WERI-Rb-1 (cell line): ENCODE measurements at regions not wholly inside any gene's neighbourhood (a gene's known extent, or its start where the extent isn't known, plus 50 kb on each side); places are given as distances from the start of the nearest gene placed in this dataset.
A peak's percentile ranks its signal among the peaks of the same experiment; 100 is the strongest.

Source experiments
- DNase-seq: peaks from one replicate; pipeline ENCODE4 v3.0.0-alpha.2; 2020
- H3K27ac ChIP-seq: fragments of 250-450 bp; sonication (Bioruptor Pico); 2 replicates; pipeline ENCODE4 v1.5.1; 2020; ENCODE audit warnings: mild to moderate bottlenecking, moderate library complexity
- H3K27me3 ChIP-seq: fragments of 250-450 bp; sonication (Bioruptor Pico); 2 replicates; pipeline ENCODE4 v1.5.1; 2021; ENCODE audit warnings: mild to moderate bottlenecking, low read depth, moderate library complexity; ENCODE audit not compliant: insufficient read depth, severe bottlenecking
- H3K36me3 ChIP-seq: fragments of 250-450 bp; sonication (Bioruptor Pico); 2 replicates; pipeline ENCODE4 v1.5.1; 2020; ENCODE audit warnings: mild to moderate bottlenecking, moderate library complexity
- H3K4me3 ChIP-seq: 2 replicates; pipeline ENCODE4 v1.5.1; 2011; ENCODE audit warnings: low read depth, mild to moderate bottlenecking, control low read depth, low read length
- H3K9me3 ChIP-seq: fragments of 250-450 bp; sonication (Bioruptor Pico); 2 replicates; pipeline ENCODE4 v1.5.1; 2021; ENCODE audit warnings: mild to moderate bottlenecking, moderate library complexity; ENCODE audit not compliant: severe bottlenecking
- CTCF ChIP-seq: IDR thresholded peaks from 2 replicates; pipeline ENCODE4 v1.5.1; 2011; ENCODE audit warnings: low read depth, mild to moderate bottlenecking, control low read depth, inconsistent platforms, low read length

DNA sequence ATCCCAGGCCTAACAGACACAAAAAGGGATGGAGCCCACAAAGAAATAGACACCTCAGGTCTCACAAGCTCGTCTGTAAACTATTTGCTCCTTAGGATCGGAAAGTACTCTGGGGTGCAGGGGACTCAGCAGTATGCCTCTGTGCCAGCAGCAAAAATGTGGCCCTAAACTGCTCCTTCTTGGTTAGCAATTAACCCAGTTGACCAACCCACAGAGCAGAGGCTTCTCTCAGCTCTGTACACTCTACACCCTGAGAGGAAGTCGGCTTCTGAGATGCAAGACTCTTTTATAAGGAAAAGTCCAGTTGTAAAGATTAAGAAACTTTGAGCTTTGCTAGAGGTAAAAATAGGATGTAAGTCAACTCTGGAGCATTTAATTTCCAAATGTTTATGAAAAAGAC lies 156.3 kb upstream of the PRSS58 start:
- TF ChIP-seq CTCF = no peak

DNA sequence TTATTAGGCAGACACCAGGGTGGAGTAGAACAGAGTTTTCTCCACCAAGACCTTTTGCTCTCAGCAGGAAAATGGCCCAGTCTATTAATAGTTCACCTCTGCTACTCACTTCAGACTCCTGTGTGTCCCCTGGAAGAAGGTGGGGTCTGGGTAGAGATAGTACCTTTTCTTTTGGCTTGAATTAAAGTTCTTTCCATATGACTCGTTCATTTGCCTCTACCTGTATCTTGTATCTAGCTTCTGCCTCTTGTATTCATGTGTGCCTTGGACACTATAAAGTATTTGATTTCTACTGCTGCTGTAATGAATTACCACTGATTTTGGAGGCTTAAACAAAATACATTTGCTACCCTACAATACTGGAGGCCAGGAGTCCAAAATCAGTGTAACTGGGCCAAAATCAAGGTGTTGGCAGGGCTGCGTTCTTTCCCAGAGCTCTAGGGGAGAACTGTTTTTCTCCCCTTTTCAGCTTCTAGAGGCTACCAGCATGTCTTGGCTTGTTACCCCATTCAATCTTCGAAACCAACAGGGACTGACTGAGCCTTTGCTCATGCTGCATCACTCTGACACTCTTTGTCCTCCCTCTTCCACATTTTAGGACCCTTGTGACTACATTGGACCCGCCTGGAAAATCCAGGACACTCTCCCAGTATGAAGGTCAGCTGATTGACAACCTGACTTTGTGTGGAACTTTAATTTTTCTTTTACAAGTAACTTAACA lies 155.6 kb upstream of the PRSS58 start:
- Histone ChIP-seq H3K4me3 (no peak overlapping the region), H3K36me3 (no peaks in the 10 kb centered on the region), H3K9me3 (no peaks in the 10 kb centered on the region), H3K27me3 (no peaks in the 10 kb centered on the region), H3K27ac (no peak overlapping the region)
- TF ChIP-seq CTCF = no peak
- DNase-seq = no peak

More for the DNA sequence above, 156.3 kb upstream of the PRSS58 start:
- Histone ChIP-seq H3K27me3 (no peaks in the 10 kb centered on the region), H3K36me3 (no peaks in the 10 kb centered on the region), H3K9me3 (no peaks in the 10 kb centered on the region), H3K27ac (no peak overlapping the region), H3K4me3 (no peak overlapping the region)
- DNase-seq = no peak

DNA sequence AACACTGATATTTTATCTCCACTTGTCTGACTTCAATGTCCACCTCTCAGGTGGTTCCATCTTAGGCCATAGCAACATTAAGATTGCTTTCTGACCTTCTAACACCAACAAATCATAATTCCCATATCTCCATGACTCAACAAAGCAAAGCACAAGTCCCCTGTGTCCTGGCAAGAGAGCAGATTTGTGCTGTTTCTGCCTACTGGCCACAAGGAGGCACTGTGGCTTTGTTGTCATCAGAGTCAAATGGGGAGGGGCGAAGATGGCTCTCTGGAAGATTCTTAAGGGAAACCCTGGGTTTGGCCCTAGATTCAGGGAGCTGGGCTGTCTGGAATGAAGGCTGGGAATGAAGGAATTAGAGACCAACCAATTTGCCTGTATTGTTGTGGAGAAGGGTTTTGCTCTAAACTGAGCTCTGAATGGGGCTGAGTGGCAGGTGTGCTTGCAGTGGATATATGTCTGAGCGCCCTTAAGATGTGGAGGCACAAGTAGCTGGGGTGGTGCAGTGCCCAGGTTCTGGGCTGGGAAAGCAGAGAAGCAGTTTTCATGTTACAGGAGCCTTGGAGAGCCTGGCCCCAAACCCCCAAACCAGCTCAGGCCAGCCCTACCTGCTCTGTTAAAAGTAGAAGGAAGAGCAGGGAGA lies 154.8 kb upstream of the PRSS58 start:
- Histone ChIP-seq H3K9me3 (no peaks in the 10 kb centered on the region), H3K27me3 (no peaks in the 10 kb centered on the region), H3K27ac (no peak overlapping the region), H3K4me3 (no peak overlapping the region), H3K36me3 (no peaks in the 10 kb centered on the region)
- peak; percentile 79 for TF ChIP-seq CTCF
- peak; percentile 45 for DNase-seq

DNA sequence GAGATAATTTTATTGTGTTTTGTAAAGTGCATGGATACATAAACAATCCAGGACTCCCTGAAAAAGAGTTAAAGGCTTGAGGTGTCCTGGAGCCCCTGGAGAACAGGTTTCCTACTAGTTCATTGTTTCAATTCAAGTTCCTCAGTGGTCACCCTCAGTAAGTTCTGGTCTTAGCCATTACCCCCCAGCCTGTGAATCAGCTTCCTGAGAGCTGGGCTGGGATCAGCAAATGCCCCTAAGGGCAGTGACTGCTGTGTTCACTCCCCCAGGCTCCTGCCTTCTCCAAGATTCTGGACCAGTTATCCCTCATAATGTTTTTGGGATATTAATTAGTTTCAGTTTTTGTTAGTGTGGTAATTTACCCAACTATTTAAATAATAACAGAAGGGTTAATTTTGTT lies 151.6 kb upstream of the PRSS58 start:
- no peaks in the 10 kb centered on the region for H3K9me3 ChIP-seq
- H3K27ac ChIP-seq = no peak overlapping the region
- no peaks in the 10 kb centered on the region for H3K36me3 ChIP-seq
- TF ChIP-seq CTCF = no peak
- H3K4me3 ChIP-seq = no peak overlapping the region
- no peaks in the 10 kb centered on the region for H3K27me3 ChIP-seq
- DNase-seq = no peak

- DNase-seq = no peak
- Histone ChIP-seq H3K9me3 (no peaks in the 10 kb centered on the region), H3K36me3 (no peaks in the 10 kb centered on the region), H3K27ac (no peak overlapping the region), H3K27me3 (no peaks in the 10 kb centered on the region), H3K4me3 (no peak overlapping the region)
- no peak for TF ChIP-seq CTCF
Observed at GRCh38 chr7:142408794-142409193, 150.9 kb upstream of the PRSS58 start.
